ENCODE measurements at regions not wholly inside any gene's neighbourhood (a gene's known extent, or its start where the extent isn't known, plus 50 kb on each side); places are given as distances from the start of the nearest gene placed in this dataset.

- no peaks in the 10 kb centered on the region for H3K27me3 ChIP-seq
- H3K9me3 ChIP-seq: no peaks in the 10 kb centered on the region
- no peaks in the 10 kb centered on the region for H3K36me3 ChIP-seq
- H3K4me3 ChIP-seq: no peak overlapping the region
- no peak for DNase-seq
Measured at GRCh38 chr6:12369781-12370262, 79.7 kb downstream of the EDN1 start.

- Histone ChIP-seq H3K36me3 (no peaks in the 10 kb centered on the region), H3K9me3 (no peaks in the 10 kb centered on the region), H3K4me3 (no peak overlapping the region), H3K27me3 (no peaks in the 10 kb centered on the region)
- DNase-seq: no peak
Measured at GRCh38 chr6:12371151-12371550, 81.0 kb downstream of the EDN1 start.

- Histone ChIP-seq H3K36me3 (no peaks in the 10 kb centered on the region), H3K9me3 (no peaks in the 10 kb centered on the region), H3K27me3 (no peaks in the 10 kb centered on the region), H3K4me3 (no peak overlapping the region)
- no peak for DNase-seq
Measured at GRCh38 chr6:12371641-12372146, 81.5 kb downstream of the EDN1 start.

GRCh38 chr6:12379181-12379580 is 89.0 kb downstream of the EDN1 start:
- Histone ChIP-seq H3K27me3 (no peaks in the 10 kb centered on the region), H3K9me3 (peaks cover 14% of the 10 kb centered on the region; the same call in 1 of the 2 replicates), H3K36me3 (no peaks in the 10 kb centered on the region), H3K4me3 (no peak overlapping the region)
- DNase-seq: no peak

- no peak for DNase-seq
- Histone ChIP-seq H3K36me3 (no peaks in the 10 kb centered on the region), H3K4me3 (no peak overlapping the region), H3K27me3 (no peaks in the 10 kb centered on the region), H3K9me3 (peaks cover 14% of the 10 kb centered on the region; the same call in 1 of the 2 replicates)
Measured at GRCh38 chr6:12381587-12381986, 91.4 kb downstream of the EDN1 start.

GRCh38 chr6:12383448-12383847 is 93.3 kb downstream of the EDN1 start:
- H3K4me3 ChIP-seq: no peak overlapping the region
- H3K36me3 ChIP-seq: no peaks in the 10 kb centered on the region
- peaks cover 11% of the 10 kb centered on the region; the same call in 1 of the 2 replicates for H3K9me3 ChIP-seq
- DNase-seq: no peak
- no peaks in the 10 kb centered on the region for H3K27me3 ChIP-seq

- peaks cover 5% of the 10 kb centered on the region for H3K9me3 ChIP-seq
- H3K36me3 ChIP-seq: no peaks in the 10 kb centered on the region
- no peak overlapping the region for H3K4me3 ChIP-seq
- H3K27me3 ChIP-seq: no peaks in the 10 kb centered on the region
- no peak for DNase-seq
Measured at GRCh38 chr6:12384357-12384912, 94.3 kb downstream of the EDN1 start.

GRCh38 chr6:12385316-12385715 is 95.2 kb downstream of the EDN1 start:
- Histone ChIP-seq H3K36me3 (no peaks in the 10 kb centered on the region), H3K4me3 (no peak overlapping the region), H3K9me3 (peaks cover 2% of the 10 kb centered on the region; the same call in 1 of the 2 replicates), H3K27me3 (no peaks in the 10 kb centered on the region)
- DNase-seq: no peak

- Histone ChIP-seq H3K9me3 (peaks cover 2% of the 10 kb centered on the region; the same call in 1 of the 2 replicates), H3K36me3 (no peaks in the 10 kb centered on the region), H3K27me3 (no peaks in the 10 kb centered on the region), H3K4me3 (no peak overlapping the region)
- DNase-seq: peak; percentile 52
Measured at GRCh38 chr6:12386816-12387215, 96.7 kb downstream of the EDN1 start.

GRCh38 chr6:12391472-12391871 is 101.3 kb downstream of the EDN1 start:
- Histone ChIP-seq H3K27me3 (no peaks in the 10 kb centered on the region), H3K9me3 (peaks cover 2% of the 10 kb centered on the region; the same call in 1 of the 2 replicates), H3K4me3 (no peak overlapping the region), H3K36me3 (no peaks in the 10 kb centered on the region)
- DNase-seq: no peak

- no peaks in the 10 kb centered on the region for H3K36me3 ChIP-seq
- no peaks in the 10 kb centered on the region for H3K27me3 ChIP-seq
- H3K9me3 ChIP-seq: peaks cover 2% of the 10 kb centered on the region; the same call in 1 of the 2 replicates
- H3K4me3 ChIP-seq: no peak overlapping the region
- no peak for DNase-seq
Measured at GRCh38 chr6:12392490-12392889, 102.3 kb downstream of the EDN1 start.

GRCh38 chr6:12393100-12393499 is 102.9 kb downstream of the EDN1 start:
- H3K27me3 ChIP-seq: no peaks in the 10 kb centered on the region
- no peak for DNase-seq
- H3K4me3 ChIP-seq: no peak overlapping the region

GRCh38 chr6:12394170-12394569 is 104.0 kb downstream of the EDN1 start:
- Histone ChIP-seq H3K9me3 (peaks cover 2% of the 10 kb centered on the region; the same call in 1 of the 2 replicates), H3K36me3 (no peaks in the 10 kb centered on the region), H3K27me3 (no peaks in the 10 kb centered on the region), H3K4me3 (no peak overlapping the region)
- DNase-seq: no peak

More at GRCh38 chr6:12393100-12393499, 102.9 kb downstream of the EDN1 start:
- Histone ChIP-seq H3K9me3 (peaks cover 2% of the 10 kb centered on the region; the same call in 1 of the 2 replicates), H3K36me3 (no peaks in the 10 kb centered on the region)

- Histone ChIP-seq H3K4me3 (no peak overlapping the region), H3K27me3 (no peaks in the 10 kb centered on the region), H3K9me3 (no peaks in the 10 kb centered on the region), H3K36me3 (no peaks in the 10 kb centered on the region)
- no peak for DNase-seq
Measured at GRCh38 chr6:12395898-12396297, 105.7 kb downstream of the EDN1 start.

GRCh38 chr6:12401200-12401599 is 111.0 kb downstream of the EDN1 start:
- H3K36me3 ChIP-seq: no peaks in the 10 kb centered on the region
- DNase-seq: peak; percentile 45
- H3K27me3 ChIP-seq: no peaks in the 10 kb centered on the region
- no peaks in the 10 kb centered on the region for H3K9me3 ChIP-seq
- no peak overlapping the region for H3K4me3 ChIP-seq

- no peak overlapping the region for H3K4me3 ChIP-seq
- no peaks in the 10 kb centered on the region for H3K9me3 ChIP-seq
- no peaks in the 10 kb centered on the region for H3K27me3 ChIP-seq
- peak; percentile 89 for DNase-seq
- no peaks in the 10 kb centered on the region for H3K36me3 ChIP-seq
Measured at GRCh38 chr6:12403201-12403826, 113.2 kb downstream of the EDN1 start.

GRCh38 chr6:12403947-12404647 is 113.9 kb downstream of the EDN1 start:
- Histone ChIP-seq H3K4me3 (no peak overlapping the region), H3K36me3 (no peaks in the 10 kb centered on the region), H3K9me3 (no peaks in the 10 kb centered on the region), H3K27me3 (no peaks in the 10 kb centered on the region)
- peak; percentile 97 for DNase-seq
